Activated CD8-positive, alpha-beta T cell treated with anti-CD3 and anti-CD28 coated beads for 36 hours (primary cell): ENCODE measurements at regions not wholly inside any gene's neighbourhood (a gene's known extent, or its start where the extent isn't known, plus 50 kb on each side); places are given as distances from the start of the nearest gene placed in this dataset.
A peak's percentile ranks its signal among the peaks of the same experiment; 100 is the strongest.

Experiments
- ATAC-seq: fragments of 200-7000 bp; cut with Tn5 transposase; one replicate; pipeline ENCODE4 v1.10.0; 2021; ENCODE audit warnings: mild to moderate bottlenecking, moderate library complexity
- CTCF ChIA-PET: fragments of 350-600 bp; sonication (Branson Sonifier 250); formaldehyde crosslinking; loops from one replicate; lab custom pipeline; 2021; ENCODE audit warnings: antibody characterized with exemption; lab: Charles Lee
- POLR2A ChIA-PET: fragments of 350-600 bp; sonication (Branson Sonifier 250); formaldehyde crosslinking; loops from one replicate; lab custom pipeline; 2021; ENCODE audit warnings: antibody characterized with exemption; lab: Charles Lee
- DNase-seq: peaks from one replicate; pipeline ENCODE4 v3.0.0-alpha.2; 2020
- H3K27ac Mint-ChIP-seq: one replicate; pipeline ENCODE4 v1.8.0; 2021; ENCODE audit warnings: mild to moderate bottlenecking, mixed read lengths
- H3K27me3 Mint-ChIP-seq: one replicate; pipeline ENCODE4 v1.8.0; 2021; ENCODE audit warnings: mixed read lengths
- H3K36me3 Mint-ChIP-seq: one replicate; pipeline ENCODE4 v1.8.0; 2021; ENCODE audit warnings: low read depth, mixed read lengths
- H3K4me1 Mint-ChIP-seq: one replicate; pipeline ENCODE4 v1.8.0; 2021; ENCODE audit warnings: low read depth, mixed read lengths
- H3K4me3 Mint-ChIP-seq: one replicate; pipeline ENCODE4 v1.8.0; 2021; ENCODE audit warnings: mild to moderate bottlenecking, moderate library complexity, mixed read lengths
- H3K9me3 Mint-ChIP-seq: one replicate; pipeline ENCODE4 v1.8.0; 2021; ENCODE audit warnings: mixed read lengths
- intact Hi-C: fragments of 100-400 bp; cut with micrococcal nuclease; formaldehyde crosslinking; loops from one replicate; pipeline ENCODE4 v1.10.0; 2022
- TF ChIP-seq, protein P1 (sequence below): fragments of 200-600 bp; IDR thresholded peaks from one replicate; pipeline ENCODE4 v1.8.0; 2022; ENCODE audit warnings: antibody characterized with exemption, mild to moderate bottlenecking

DNA sequence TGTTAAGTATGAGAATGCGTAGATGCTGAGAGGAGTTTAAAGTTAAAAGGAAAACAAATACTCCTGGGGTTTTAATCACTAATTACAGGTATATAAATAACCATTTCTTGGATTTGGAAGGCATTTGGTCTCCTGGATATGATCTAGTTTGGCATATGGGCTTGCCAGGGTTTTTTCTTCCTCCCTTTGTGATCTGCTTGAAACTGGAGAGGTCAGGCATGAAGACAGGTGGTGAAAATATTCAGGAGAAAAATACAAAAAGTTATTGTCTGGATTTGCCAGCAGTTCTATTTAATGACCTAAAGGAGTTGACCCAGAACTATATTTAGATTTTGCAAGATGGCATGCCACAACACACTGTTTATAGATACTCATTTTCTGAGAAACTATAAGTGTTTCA, 136.3 kb downstream of the DIPK2A start:
- peaks cover 11% of the 10 kb centered on the region for H3K27me3 Mint-ChIP-seq
- CTCF ChIA-PET, result no interaction called here
- no peak overlapping the region for H3K4me3 Mint-ChIP-seq
- no peaks in the 10 kb centered on the region for H3K36me3 Mint-ChIP-seq
- TF ChIP-seq, protein P1, sequence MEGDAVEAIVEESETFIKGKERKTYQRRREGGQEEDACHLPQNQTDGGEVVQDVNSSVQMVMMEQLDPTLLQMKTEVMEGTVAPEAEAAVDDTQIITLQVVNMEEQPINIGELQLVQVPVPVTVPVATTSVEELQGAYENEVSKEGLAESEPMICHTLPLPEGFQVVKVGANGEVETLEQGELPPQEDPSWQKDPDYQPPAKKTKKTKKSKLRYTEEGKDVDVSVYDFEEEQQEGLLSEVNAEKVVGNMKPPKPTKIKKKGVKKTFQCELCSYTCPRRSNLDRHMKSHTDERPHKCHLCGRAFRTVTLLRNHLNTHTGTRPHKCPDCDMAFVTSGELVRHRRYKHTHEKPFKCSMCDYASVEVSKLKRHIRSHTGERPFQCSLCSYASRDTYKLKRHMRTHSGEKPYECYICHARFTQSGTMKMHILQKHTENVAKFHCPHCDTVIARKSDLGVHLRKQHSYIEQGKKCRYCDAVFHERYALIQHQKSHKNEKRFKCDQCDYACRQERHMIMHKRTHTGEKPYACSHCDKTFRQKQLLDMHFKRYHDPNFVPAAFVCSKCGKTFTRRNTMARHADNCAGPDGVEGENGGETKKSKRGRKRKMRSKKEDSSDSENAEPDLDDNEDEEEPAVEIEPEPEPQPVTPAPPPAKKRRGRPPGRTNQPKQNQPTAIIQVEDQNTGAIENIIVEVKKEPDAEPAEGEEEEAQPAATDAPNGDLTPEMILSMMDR, result no peak
- H3K9me3 Mint-ChIP-seq, result no peaks in the 10 kb centered on the region
- intact Hi-C loops, result no loop called here
- no peak overlapping the region for H3K27ac Mint-ChIP-seq
- no peak for ATAC-seq
- no peaks in the 10 kb centered on the region for H3K4me1 Mint-ChIP-seq
- no peak for DNase-seq
- POLR2A ChIA-PET, result no interaction called here

DNA sequence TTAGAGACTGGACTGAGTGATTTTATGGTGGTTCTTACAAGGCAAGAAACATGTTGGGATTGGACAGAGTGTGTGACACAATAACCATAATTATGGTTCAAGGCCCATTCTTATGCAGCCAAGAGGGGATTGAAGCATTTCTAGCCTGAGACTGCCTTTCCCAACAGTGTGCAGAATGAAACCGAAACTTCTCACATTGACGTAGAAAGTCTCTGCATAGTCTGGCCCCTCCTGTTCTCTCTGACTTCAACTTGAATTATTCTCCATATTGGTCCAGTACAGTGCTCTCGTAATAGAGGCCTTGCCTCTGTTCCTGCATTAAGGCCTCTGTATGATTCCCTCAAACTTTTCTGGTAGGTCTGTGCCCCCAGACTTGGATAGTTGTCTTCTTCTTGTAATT, 138.3 kb downstream of the DIPK2A start:
- Mint-ChIP-seq H3K4me3 (no peak overlapping the region), H3K9me3 (no peaks in the 10 kb centered on the region), H3K4me1 (no peaks in the 10 kb centered on the region), H3K36me3 (no peaks in the 10 kb centered on the region), H3K27ac (no peak overlapping the region), H3K27me3 (peaks cover 11% of the 10 kb centered on the region)
- intact Hi-C loops, result no loop called here
- ChIA-PET CTCF (no interaction called here), POLR2A (no interaction called here)
- ATAC-seq (peak; percentile 65), DNase-seq (no peak)
- TF ChIP-seq, protein P1, result no peak

DNA sequence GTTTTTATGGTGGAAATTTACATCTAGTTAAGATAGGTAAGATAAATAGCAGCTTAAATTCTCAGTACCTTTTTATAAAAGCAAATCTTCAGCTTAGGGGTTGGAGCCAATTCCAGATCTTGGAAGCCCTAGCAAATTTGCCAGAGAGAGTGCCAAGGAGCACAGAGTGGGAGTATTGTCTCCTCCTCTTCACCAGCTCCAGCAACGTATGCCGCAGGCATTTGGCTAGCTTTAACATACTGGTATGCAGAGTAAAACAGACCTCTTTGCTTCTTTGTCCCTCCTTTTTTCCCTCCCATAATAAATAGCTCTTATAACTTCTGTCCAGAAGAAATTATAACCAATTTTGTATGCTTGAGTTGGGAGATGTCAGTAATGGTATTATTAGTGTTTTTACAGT, 140.4 kb downstream of the DIPK2A start:
- ChIA-PET CTCF (interaction anchor here (0.6 kb wide), 1 partner anchor 135 kb away, joined by 3 read pairs; no protein-coding TSS in a partner anchor), POLR2A (no interaction called here)
- intact Hi-C loops, result no loop called here
- DNase-seq, result no peak
- TF ChIP-seq, protein P1, result no peak
- no peak for ATAC-seq
- no peaks in the 10 kb centered on the region for H3K4me1 Mint-ChIP-seq
- H3K27me3 Mint-ChIP-seq, result peaks cover 8% of the 10 kb centered on the region
- no peak overlapping the region for H3K27ac Mint-ChIP-seq
- no peaks in the 10 kb centered on the region for H3K9me3 Mint-ChIP-seq
- no peak overlapping the region for H3K4me3 Mint-ChIP-seq
- no peaks in the 10 kb centered on the region for H3K36me3 Mint-ChIP-seq

DNA sequence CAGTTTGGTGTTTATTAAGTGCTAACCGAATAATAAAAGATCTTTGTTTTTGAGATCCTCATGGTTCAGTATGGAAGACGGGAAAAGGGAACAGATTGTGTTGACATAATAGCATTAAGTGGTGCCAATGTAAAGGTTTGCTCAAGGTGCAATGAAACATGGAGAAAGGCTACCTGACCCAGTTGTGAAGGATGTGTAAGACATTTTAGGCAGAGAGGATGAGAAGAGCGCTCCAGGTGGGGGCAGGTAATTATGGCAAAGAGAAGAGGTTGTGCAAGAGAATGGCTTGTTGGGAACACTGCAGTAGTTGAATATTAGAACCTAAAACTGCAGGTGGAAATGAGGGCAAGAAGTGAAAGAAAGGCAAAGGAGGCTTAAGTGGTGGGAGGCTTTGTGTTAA, 140.8 kb downstream of the DIPK2A start:
- H3K27ac Mint-ChIP-seq, result no peak overlapping the region
- ATAC-seq, result no peak
- no peaks in the 10 kb centered on the region for H3K4me1 Mint-ChIP-seq
- no peak overlapping the region for H3K4me3 Mint-ChIP-seq
- intact Hi-C loops, result no loop called here
- H3K27me3 Mint-ChIP-seq, result peaks cover 6% of the 10 kb centered on the region
- POLR2A ChIA-PET, result no interaction called here
- no peaks in the 10 kb centered on the region for H3K9me3 Mint-ChIP-seq
- CTCF ChIA-PET, result no interaction called here
- H3K36me3 Mint-ChIP-seq, result no peaks in the 10 kb centered on the region
- TF ChIP-seq, protein P1, result no peak
- DNase-seq, result no peak

DNA sequence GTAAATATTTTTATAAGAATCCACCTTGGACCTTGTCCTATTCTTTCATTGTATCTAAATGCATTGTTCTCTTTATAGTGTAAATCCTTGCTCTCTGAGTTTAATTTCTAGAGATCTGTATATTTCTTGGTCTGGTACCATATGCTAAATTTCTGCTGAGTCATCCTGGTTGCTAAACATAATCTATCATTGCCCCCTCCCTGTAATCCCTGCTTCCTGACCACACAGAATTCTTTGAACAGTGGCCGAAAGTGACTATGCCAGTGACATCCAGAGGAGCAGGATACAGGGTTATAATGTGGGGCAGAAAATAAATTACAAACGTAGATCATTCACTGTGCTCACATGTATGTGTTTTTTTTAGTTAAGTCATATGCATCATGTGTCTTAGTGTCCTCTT, 143.1 kb downstream of the DIPK2A start:
- DNase-seq (no peak), ATAC-seq (no peak)
- no peaks in the 10 kb centered on the region for H3K36me3 Mint-ChIP-seq
- H3K4me1 Mint-ChIP-seq, result no peaks in the 10 kb centered on the region
- no peak overlapping the region for H3K4me3 Mint-ChIP-seq
- TF ChIP-seq, protein P1, result no peak
- intact Hi-C loops, result no loop called here
- H3K27me3 Mint-ChIP-seq, result peaks cover 6% of the 10 kb centered on the region
- CTCF ChIA-PET, result no interaction called here
- no peak overlapping the region for H3K27ac Mint-ChIP-seq
- H3K9me3 Mint-ChIP-seq, result no peaks in the 10 kb centered on the region
- POLR2A ChIA-PET, result no interaction called here
